ENCODE measurements at regions not wholly inside any gene's neighbourhood (a gene's known extent, or its start where the extent isn't known, plus 50 kb on each side); places are given as distances from the start of the nearest gene placed in this dataset.

DNA sequence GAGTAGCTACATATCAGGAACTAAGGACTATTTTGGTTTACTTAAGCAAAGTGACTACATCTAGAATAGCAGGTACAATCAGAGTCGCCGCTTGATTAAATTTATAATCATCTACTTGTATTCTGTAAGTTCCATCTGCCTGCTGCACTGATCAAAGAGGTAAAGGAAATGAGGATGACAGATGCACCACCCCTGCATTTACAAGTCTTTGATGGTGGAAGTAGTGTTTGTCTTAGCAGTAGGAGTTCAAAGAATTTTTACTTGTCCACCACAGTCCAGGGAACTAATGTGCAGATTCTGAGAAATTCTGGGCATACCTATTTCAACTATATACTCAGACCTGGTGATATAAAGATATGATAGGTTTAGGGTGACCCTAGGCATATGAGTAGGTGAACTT is 184.1 kb upstream of the IVNS1ABP start:
- no peaks in the 10 kb centered on the region for H3K9me2 ChIP-seq (ENCODE audit: low read depth, low read length)
- no peaks in the 10 kb centered on the region for H3K36me3 ChIP-seq (ENCODE audit: insufficient read depth, low read length)
- TF ChIP-seq, protein P1, sequence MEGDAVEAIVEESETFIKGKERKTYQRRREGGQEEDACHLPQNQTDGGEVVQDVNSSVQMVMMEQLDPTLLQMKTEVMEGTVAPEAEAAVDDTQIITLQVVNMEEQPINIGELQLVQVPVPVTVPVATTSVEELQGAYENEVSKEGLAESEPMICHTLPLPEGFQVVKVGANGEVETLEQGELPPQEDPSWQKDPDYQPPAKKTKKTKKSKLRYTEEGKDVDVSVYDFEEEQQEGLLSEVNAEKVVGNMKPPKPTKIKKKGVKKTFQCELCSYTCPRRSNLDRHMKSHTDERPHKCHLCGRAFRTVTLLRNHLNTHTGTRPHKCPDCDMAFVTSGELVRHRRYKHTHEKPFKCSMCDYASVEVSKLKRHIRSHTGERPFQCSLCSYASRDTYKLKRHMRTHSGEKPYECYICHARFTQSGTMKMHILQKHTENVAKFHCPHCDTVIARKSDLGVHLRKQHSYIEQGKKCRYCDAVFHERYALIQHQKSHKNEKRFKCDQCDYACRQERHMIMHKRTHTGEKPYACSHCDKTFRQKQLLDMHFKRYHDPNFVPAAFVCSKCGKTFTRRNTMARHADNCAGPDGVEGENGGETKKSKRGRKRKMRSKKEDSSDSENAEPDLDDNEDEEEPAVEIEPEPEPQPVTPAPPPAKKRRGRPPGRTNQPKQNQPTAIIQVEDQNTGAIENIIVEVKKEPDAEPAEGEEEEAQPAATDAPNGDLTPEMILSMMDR (IDR thresholded peaks at IDR 0.05; ENCODE audit: low read length), result no peak
- TF ChIP-seq EZH2 (IDR thresholded peaks at IDR 0.05; ENCODE audit: borderline replicate concordance, low read length), result no peak
- H2AFZ ChIP-seq (ENCODE audit: low read length), result no peak overlapping the region
- H3K27me3 ChIP-seq (ENCODE audit: insufficient read depth, low read length), result no peaks in the 10 kb centered on the region
- H3K79me2 ChIP-seq (ENCODE audit: insufficient read depth, low read length), result no peaks in the 10 kb centered on the region
- no peak overlapping the region for H3K9ac ChIP-seq (ENCODE audit: low read length)
- no peaks in the 10 kb centered on the region for H4K20me1 ChIP-seq (ENCODE audit: insufficient read depth, low read length)
- no peaks in the 10 kb centered on the region for H3F3A ChIP-seq (ENCODE audit: insufficient read depth, low read length)
- no peaks in the 10 kb centered on the region for H3K9me3 ChIP-seq (ENCODE audit: low read length)
- no peaks in the 10 kb centered on the region for H3K4me1 ChIP-seq (ENCODE audit: insufficient read depth, low read length, severe bottlenecking)
- no peak overlapping the region for H3K4me3 ChIP-seq (ENCODE audit: low read depth, low read length, poor library complexity, severe bottlenecking)
- no peak overlapping the region for H3K27ac ChIP-seq (ENCODE audit: low read depth, low read length, poor library complexity, severe bottlenecking)
- H3K4me2 ChIP-seq (ENCODE audit: low read length), result no peak overlapping the region

DNA sequence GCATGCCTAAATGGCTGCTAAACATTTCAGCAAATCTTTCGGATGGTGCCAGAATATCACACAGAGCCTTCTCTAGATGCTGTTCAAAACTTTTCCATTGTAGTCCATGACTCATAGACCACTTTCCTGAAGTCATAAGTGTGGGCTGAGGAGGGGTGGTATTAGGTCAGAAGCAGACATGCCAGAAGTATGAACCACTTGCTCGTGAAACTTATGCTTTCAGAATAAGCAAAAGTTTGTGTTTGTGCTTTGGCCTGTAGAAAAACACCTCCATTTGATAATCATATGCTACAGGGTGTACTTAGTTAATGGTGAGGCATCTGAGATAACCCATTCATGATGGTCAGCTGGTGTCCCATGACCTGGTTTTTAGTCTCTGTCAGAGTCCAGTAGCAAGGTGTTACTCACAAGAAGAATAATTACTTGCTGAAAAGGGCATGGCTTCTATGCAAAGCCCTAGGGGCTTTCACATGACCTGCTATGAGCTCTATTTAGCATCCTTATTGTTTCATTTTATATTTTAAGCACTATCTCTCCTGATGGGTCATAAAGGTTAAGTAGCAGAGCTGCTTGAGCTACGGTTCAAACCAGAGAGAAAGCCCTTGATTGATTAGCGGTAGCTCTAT is 183.1 kb upstream of the IVNS1ABP start:
- Histone ChIP-seq H3K27ac (ENCODE audit: low read depth, low read length, poor library complexity, severe bottlenecking) (no peak overlapping the region), H3K4me1 (ENCODE audit: insufficient read depth, low read length, severe bottlenecking) (no peaks in the 10 kb centered on the region), H3K36me3 (ENCODE audit: insufficient read depth, low read length) (no peaks in the 10 kb centered on the region), H3K27me3 (ENCODE audit: insufficient read depth, low read length) (no peaks in the 10 kb centered on the region), H3K4me2 (ENCODE audit: low read length) (no peak overlapping the region), H3F3A (ENCODE audit: insufficient read depth, low read length) (no peaks in the 10 kb centered on the region), H3K4me3 (ENCODE audit: low read depth, low read length, poor library complexity, severe bottlenecking) (no peak overlapping the region), H2AFZ (ENCODE audit: low read length) (no peak overlapping the region), H3K79me2 (ENCODE audit: insufficient read depth, low read length) (no peaks in the 10 kb centered on the region), H3K9me3 (ENCODE audit: low read length) (no peaks in the 10 kb centered on the region), H3K9ac (ENCODE audit: low read length) (no peak overlapping the region), H3K9me2 (ENCODE audit: low read depth, low read length) (no peaks in the 10 kb centered on the region), H4K20me1 (ENCODE audit: insufficient read depth, low read length) (no peaks in the 10 kb centered on the region)
- TF ChIP-seq EZH2 (IDR thresholded peaks at IDR 0.05; ENCODE audit: borderline replicate concordance, low read length), result no peak
- TF ChIP-seq, protein P1 (IDR thresholded peaks at IDR 0.05; ENCODE audit: low read length), result no peak

DNA sequence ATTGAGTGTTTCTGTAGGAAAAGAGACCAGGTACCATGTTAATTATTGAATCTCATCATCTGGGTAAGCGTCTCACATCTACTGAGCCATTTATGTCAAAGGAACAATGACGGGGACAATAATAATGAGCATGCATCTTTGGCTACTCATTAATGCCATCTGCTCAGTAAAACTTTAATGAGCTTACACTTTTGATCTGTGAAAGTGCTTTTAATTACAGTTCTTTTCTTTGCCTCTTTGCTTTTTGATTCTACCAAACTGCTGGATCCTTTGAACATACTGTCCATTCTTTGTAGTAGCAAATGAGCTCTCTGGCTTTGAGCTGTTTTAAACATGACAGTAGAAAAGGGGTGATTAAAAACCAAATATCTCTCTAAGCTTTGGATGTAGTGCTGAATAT is 181.2 kb upstream of the IVNS1ABP start:
- H3K27me3 ChIP-seq (ENCODE audit: insufficient read depth, low read length), result no peaks in the 10 kb centered on the region
- no peak overlapping the region for H3K4me3 ChIP-seq (ENCODE audit: low read depth, low read length, poor library complexity, severe bottlenecking)
- H3K79me2 ChIP-seq (ENCODE audit: insufficient read depth, low read length), result no peaks in the 10 kb centered on the region
- no peaks in the 10 kb centered on the region for H3K9me3 ChIP-seq (ENCODE audit: low read length)
- H3K4me2 ChIP-seq (ENCODE audit: low read length), result no peak overlapping the region
- no peaks in the 10 kb centered on the region for H3K36me3 ChIP-seq (ENCODE audit: insufficient read depth, low read length)
- no peaks in the 10 kb centered on the region for H3K4me1 ChIP-seq (ENCODE audit: insufficient read depth, low read length, severe bottlenecking)
- no peak overlapping the region for H3K27ac ChIP-seq (ENCODE audit: low read depth, low read length, poor library complexity, severe bottlenecking)
- TF ChIP-seq, protein P1 (IDR thresholded peaks at IDR 0.05; ENCODE audit: low read length), result no peak
- TF ChIP-seq EZH2 (IDR thresholded peaks at IDR 0.05; ENCODE audit: borderline replicate concordance, low read length), result no peak
- H3K9me2 ChIP-seq (ENCODE audit: low read depth, low read length), result no peaks in the 10 kb centered on the region
- H3K9ac ChIP-seq (ENCODE audit: low read length), result no peak overlapping the region
- no peaks in the 10 kb centered on the region for H4K20me1 ChIP-seq (ENCODE audit: insufficient read depth, low read length)
- no peak overlapping the region for H2AFZ ChIP-seq (ENCODE audit: low read length)
- no peaks in the 10 kb centered on the region for H3F3A ChIP-seq (ENCODE audit: insufficient read depth, low read length)
